ENCODE measurements at regions not wholly inside any gene's neighbourhood (a gene's known extent, or its start where the extent isn't known, plus 50 kb on each side); places are given as distances from the start of the nearest gene placed in this dataset.

GRCh38 chr11:70547821-70548670 lies 149.7 kb downstream of the CTTN start:
- TF ChIP-seq MAX (IDR thresholded peaks at IDR 0.05; ENCODE audit: low read depth, low read length) = no peak
- TF ChIP-seq CTCF (IDR thresholded peaks at IDR 0.05; ENCODE audit: low read depth, low read length) = no peak
- TF ChIP-seq POLR2A (IDR thresholded peaks at IDR 0.05; ENCODE audit: extremely low read depth, insufficient read length) = no peak
- no peak for TF ChIP-seq MYC (IDR thresholded peaks at IDR 0.05; ENCODE audit: low read depth, low read length)
- no peak for DNase-seq (ENCODE audit: low read depth)
- H3K4me3 ChIP-seq (ENCODE audit: low read depth, low read length) = no peak overlapping the region

- TF ChIP-seq POLR2A (IDR thresholded peaks at IDR 0.05; ENCODE audit: extremely low read depth, insufficient read length) (no peak), MAX (IDR thresholded peaks at IDR 0.05; ENCODE audit: low read depth, low read length) (no peak), MYC (IDR thresholded peaks at IDR 0.05; ENCODE audit: low read depth, low read length) (no peak), CTCF (IDR thresholded peaks at IDR 0.05; ENCODE audit: low read depth, low read length) (peak; percentile 31)
- DNase-seq (ENCODE audit: low read depth) = peak; percentile 45
- no peak overlapping the region for H3K4me3 ChIP-seq (ENCODE audit: low read depth, low read length)
These were observed 150.6 kb downstream of the CTTN start for GRCh38 chr11:70548976-70549375.

- H3K4me3 ChIP-seq (ENCODE audit: low read depth, low read length) = no peak overlapping the region
- no peak for DNase-seq (ENCODE audit: low read depth)
- no peak for TF ChIP-seq POLR2A (IDR thresholded peaks at IDR 0.05; ENCODE audit: extremely low read depth, insufficient read length)
- TF ChIP-seq MYC (IDR thresholded peaks at IDR 0.05; ENCODE audit: low read depth, low read length) = no peak
- TF ChIP-seq CTCF (IDR thresholded peaks at IDR 0.05; ENCODE audit: low read depth, low read length) = no peak
- no peak for TF ChIP-seq MAX (IDR thresholded peaks at IDR 0.05; ENCODE audit: low read depth, low read length)
These were observed 151.1 kb downstream of the CTTN start for GRCh38 chr11:70549386-70549785.

- no peak overlapping the region for H3K4me3 ChIP-seq (ENCODE audit: low read depth, low read length)
- no peak for DNase-seq (ENCODE audit: low read depth)
- no peak for TF ChIP-seq MYC (IDR thresholded peaks at IDR 0.05; ENCODE audit: low read depth, low read length)
These were observed 151.5 kb downstream of the CTTN start for GRCh38 chr11:70549796-70550195.

- TF ChIP-seq MAX (IDR thresholded peaks at IDR 0.05; ENCODE audit: low read depth, low read length) (no peak), MYC (IDR thresholded peaks at IDR 0.05; ENCODE audit: low read depth, low read length) (no peak), POLR2A (IDR thresholded peaks at IDR 0.05; ENCODE audit: extremely low read depth, insufficient read length) (no peak), CTCF (IDR thresholded peaks at IDR 0.05; ENCODE audit: low read depth, low read length) (no peak)
- H3K4me3 ChIP-seq (ENCODE audit: low read depth, low read length) = no peak overlapping the region
- no peak for DNase-seq (ENCODE audit: low read depth)
These were observed 152.3 kb downstream of the CTTN start for GRCh38 chr11:70550456-70551195.

All from NB4 (cell line).